NCI-H2196 (cell line): ENCODE measurements at regions not wholly inside any gene's neighbourhood (a gene's known extent, or its start where the extent isn't known, plus 50 kb on each side); places are given as distances from the start of the nearest gene placed in this dataset.
A peak's percentile ranks its signal among the peaks of the same experiment; 100 is the strongest.

Experiments used
- DNase-seq: peaks from one replicate; lab custom pipeline; 2025; ENCODE audit not compliant: unreplicated experiment; lab: John Stamatoyannopoulos, UW

- DNase-seq: no peak
Measured at GRCh38 chr13:22047082-22047784, 376.4 kb downstream of the FGF9 start.

GRCh38 chr13:22047785-22048104, 376.9 kb downstream of the FGF9 start:
- DNase-seq: no peak

DNA sequence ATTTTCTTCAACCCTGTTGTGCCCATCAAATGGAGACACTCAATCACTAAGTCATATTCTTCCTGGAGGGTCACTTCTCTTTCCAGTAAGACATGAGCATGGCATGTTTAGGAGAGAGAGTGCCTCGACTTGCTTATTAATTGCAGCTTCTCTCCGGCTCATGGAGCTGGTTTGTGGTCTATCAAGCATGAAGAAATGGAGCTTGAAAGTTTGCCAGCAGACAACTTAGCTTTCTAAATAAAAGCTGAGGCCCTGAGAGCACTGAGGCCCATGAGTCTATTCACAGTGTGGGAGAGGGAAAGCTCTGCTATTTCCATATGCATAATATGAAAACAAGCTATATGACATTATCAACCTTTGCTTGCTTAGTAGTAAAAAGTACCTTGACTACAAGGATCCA, 378.5 kb downstream of the FGF9 start:
- no peak for DNase-seq

DNA sequence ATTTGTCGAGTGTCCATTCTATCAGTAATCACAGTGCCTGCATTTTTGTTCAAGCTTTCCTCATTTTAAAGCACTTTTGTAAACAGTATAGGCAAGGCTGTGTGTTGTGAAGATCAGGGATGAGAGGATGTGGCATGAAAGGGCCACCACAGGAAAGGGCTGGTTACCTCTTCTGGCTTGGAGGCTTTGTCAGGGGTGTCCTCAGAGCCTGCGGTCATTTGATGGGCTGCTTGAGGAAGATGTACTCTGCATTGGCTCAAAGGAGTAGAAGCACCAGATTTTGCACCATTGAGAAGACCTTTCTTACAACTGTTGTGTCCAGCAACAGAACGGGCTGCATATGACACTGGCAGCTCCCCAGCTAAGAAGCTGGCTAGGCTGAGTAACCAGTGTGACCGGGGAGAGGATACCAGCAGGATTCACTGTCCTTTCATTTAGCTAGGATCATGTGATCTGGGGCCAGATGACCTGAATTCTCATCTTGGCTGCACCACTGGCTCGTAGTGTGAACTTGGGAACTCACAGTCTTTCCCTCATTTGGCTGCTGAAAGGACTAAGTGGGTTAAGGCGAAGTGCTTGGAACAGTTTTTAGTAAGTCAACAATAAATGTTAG, 380.2 kb downstream of the FGF9 start:
- DNase-seq: no peak

DNA sequence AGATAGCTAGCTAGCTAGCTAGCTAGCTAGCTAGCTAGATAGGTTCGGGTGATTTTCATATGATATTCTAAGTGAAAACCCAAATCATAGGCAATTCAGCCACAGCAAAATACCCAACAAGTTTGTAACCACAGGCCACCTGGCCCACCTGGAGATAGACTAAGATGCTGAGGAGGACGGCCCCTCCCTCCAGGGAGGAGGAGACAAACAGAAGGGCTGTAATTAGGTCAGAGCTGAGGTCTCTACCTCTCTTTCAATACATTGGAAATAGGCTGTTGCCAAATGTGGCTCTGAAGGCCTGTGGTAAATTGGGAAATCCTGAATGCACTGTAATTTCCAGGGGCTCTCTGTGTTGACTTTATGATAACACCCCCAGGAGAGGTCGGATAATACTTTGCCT, 382.2 kb downstream of the FGF9 start:
- DNase-seq: no peak

GRCh38 chr13:22055259-22055658, 384.4 kb downstream of the FGF9 start:
- no peak for DNase-seq

DNA sequence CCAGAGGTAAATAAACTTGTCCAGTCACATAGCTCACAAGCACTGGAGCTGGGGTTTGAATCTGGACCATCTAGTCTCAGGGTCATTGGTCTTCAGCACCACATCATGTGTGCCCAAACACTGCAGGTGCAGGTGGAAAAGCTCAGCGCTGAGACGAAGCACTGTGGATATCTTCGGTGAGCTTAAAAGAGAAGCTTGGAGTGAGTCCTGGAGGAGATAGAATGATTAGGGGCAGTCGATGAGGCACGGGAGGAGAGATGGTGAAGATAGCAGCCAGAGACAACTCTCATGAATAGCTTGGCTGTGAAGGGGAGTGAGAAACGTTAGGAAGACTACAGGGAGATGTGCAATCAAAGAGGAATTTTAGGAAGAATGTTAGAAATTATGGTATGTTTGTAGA, 389.3 kb downstream of the FGF9 start:
- no peak for DNase-seq

DNA sequence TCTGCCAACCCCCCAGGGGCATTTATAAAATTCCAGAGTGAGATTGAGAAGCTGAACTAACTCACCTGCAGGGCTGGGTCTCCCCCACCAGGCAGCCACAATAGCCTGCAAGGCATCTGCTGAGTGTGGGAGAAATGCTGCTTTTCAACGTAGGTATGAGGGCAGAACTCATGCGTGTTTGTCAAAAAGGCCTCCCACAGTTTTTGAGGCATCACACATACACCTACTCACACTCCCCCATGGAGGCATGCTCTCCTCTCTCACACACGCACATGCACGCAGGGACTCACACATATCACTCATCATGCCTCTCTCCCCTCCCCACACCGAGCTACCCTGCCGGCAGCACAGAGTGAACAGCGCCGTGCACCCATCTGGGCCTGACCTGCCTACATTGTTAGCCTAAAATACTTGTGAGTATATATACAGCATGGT, 390.5 kb downstream of the FGF9 start:
- no peak for DNase-seq

- no peak for DNase-seq
Measured at GRCh38 chr13:22061806-22062391, 391.0 kb downstream of the FGF9 start.

GRCh38 chr13:22062478-22063205, 391.8 kb downstream of the FGF9 start:
- no peak for DNase-seq

DNA sequence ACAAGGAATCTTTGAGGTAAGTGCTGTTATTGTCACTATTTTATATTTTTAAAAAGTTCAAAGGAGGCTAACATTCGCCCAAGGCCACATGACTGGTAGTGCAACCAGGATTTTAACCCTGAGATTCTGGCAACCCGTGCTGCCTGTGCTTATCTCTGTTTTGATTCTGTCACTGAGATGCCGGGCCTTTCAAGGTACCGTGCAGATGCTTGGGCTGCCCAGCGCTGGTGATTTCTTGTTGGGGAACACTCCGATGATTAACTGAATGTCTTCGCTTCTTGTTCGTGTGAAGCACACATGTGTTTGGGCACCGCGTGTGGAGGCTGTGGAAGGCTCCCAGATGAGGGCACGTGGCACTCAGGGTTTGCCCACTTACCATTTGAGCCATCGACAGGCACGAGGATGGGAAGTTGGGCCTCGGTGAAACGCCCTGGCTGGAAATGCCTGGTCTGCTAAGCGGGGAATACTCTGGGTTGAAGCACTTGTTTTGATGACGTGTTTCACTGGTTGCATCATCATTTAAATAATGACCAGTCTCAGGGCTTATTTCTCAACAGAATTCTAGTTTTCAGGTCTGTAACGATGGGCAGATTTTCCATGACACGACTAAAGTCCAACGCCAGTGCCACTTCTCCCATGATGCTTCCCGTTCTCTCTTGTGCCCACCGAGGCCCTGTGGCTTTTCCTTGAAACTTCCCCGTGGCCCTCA, 392.7 kb downstream of the FGF9 start:
- DNase-seq: no peak

- no peak for DNase-seq
Measured at GRCh38 chr13:22064854-22065620, 394.2 kb downstream of the FGF9 start.

DNA sequence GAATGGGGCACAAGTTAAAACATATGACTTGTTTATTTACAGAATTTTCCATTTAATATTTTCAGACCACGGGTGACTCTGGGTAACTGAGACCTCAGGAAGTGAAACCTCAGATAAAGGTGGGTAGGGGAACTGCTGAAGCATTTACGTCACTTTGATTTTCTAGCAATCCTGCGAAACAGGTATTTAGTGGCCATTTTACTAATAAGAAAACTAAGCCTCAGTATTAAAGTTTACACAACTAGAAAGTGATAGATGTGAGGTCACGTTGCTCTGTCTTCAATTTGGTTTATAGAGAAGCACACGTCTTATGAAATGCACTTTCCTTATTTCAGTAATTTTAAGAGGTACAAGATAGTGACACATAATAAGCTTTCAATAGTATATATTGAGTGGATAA, 402.8 kb downstream of the FGF9 start:
- no peak for DNase-seq

GRCh38 chr13:22074403-22074802, 403.5 kb downstream of the FGF9 start:
- no peak for DNase-seq

GRCh38 chr13:22076658-22077057, 405.8 kb downstream of the FGF9 start:
- peak; percentile 22 for DNase-seq

GRCh38 chr13:22077205-22077683, 406.4 kb downstream of the FGF9 start:
- peak; percentile 44 for DNase-seq

GRCh38 chr13:22077764-22078163, 406.9 kb downstream of the FGF9 start:
- no peak for DNase-seq

DNA sequence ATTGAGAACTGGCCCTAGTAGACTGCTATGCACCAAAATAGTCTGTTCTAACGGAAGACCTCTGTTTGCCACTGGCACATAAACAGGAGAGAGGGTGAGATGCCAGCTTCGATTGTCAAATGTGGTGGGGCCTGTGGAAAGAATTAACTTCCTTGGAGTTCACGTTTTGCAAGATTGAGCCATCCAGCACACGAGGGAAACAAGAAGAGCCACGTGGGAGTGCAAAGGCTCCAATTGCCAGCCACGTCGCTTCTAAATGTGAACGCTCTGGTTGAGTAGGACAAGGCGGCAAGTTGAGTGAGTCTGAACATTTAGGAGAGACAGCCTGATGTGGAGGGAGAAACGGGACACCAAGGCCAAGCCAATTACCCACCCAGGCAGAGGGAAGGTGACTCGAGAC, 409.1 kb downstream of the FGF9 start:
- no peak for DNase-seq

GRCh38 chr13:22080832-22081231, 410.0 kb downstream of the FGF9 start:
- peak; percentile 18 for DNase-seq

- DNase-seq: peak; percentile 28
Measured at GRCh38 chr13:22081430-22081829, 410.6 kb downstream of the FGF9 start.
